GM12872 (cell line): ENCODE measurements at regions not wholly inside any gene's neighbourhood (a gene's known extent, or its start where the extent isn't known, plus 50 kb on each side); places are given as distances from the start of the nearest gene placed in this dataset.

Experiments
- TF ChIP-seq, protein P1 (sequence below): IDR thresholded peaks from 3 replicates; pipeline ENCODE4 v1.5.1; 2011; ENCODE audit warnings: low read depth, mild to moderate bottlenecking, low read length, moderate library complexity; ENCODE audit not compliant: insufficient read depth

- TF ChIP-seq, protein P1, sequence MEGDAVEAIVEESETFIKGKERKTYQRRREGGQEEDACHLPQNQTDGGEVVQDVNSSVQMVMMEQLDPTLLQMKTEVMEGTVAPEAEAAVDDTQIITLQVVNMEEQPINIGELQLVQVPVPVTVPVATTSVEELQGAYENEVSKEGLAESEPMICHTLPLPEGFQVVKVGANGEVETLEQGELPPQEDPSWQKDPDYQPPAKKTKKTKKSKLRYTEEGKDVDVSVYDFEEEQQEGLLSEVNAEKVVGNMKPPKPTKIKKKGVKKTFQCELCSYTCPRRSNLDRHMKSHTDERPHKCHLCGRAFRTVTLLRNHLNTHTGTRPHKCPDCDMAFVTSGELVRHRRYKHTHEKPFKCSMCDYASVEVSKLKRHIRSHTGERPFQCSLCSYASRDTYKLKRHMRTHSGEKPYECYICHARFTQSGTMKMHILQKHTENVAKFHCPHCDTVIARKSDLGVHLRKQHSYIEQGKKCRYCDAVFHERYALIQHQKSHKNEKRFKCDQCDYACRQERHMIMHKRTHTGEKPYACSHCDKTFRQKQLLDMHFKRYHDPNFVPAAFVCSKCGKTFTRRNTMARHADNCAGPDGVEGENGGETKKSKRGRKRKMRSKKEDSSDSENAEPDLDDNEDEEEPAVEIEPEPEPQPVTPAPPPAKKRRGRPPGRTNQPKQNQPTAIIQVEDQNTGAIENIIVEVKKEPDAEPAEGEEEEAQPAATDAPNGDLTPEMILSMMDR = no peak
Measured at GRCh38 chr10:111171183-111171582, 94.4 kb downstream of the ADRA2A start.

GRCh38 chr10:111175787-111176186 is 99.0 kb downstream of the ADRA2A start:
- TF ChIP-seq, protein P1 = no peak

- TF ChIP-seq, protein P1 = no peak
Measured at GRCh38 chr10:111177379-111177778, 100.5 kb downstream of the ADRA2A start.

DNA sequence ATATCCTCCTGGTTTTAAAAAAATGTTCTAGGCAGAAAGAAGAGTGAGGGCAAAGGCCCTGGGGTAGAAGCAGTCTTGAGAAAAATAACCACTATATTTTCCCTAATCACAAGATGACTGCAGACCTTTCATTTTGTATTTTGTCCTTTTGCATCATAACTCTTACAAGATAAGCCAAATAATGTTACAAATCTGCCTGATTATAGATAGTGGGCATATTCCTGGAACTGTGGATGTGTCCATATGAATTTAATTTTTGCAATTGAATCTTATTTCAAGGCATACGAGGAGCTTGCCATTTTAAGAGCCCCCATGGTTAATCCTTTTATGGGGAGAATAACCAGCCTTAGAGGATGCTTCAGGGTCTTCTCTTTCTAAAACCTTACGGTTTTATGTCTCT is 102.7 kb downstream of the ADRA2A start:
- TF ChIP-seq, protein P1 = no peak

- TF ChIP-seq, protein P1 = no peak
Measured at GRCh38 chr10:111186358-111186757, 109.5 kb downstream of the ADRA2A start.

DNA sequence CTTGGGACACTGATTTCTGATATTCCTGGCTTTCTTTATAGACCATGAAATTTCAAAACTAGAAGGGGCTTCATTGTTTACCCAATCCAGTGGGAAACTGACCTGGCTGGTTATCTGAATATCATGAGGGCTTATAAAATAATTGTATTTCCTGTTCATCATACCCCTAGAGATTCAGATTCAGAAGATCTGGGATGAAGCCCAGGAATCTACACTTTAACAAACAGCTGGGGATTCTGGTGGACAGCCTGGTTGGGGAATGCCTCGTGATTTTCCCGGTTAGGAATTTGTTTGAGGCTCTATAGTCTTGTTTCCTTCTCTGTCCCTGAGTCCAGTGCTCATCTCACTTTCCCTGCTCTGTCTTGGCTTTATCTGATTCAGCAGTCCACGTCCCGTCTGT is 110.3 kb downstream of the ADRA2A start:
- TF ChIP-seq, protein P1 = no peak

- TF ChIP-seq, protein P1 = no peak
Measured at GRCh38 chr10:111199587-111199986, 122.8 kb downstream of the ADRA2A start.
